ENCODE measurements at regions not wholly inside any gene's neighbourhood (a gene's known extent, or its start where the extent isn't known, plus 50 kb on each side); places are given as distances from the start of the nearest gene placed in this dataset.
"Not testable (repeated sequence)": the region's sequence is repeated elsewhere in the genome, so short reads cannot be mapped to it uniquely, and the experiment has no call there.

- Mint-ChIP-seq H3K36me3 (ENCODE audit: low read depth) (no peaks in the 10 kb centered on the region), H3K27me3 (ENCODE audit: low read depth) (no peaks in the 10 kb centered on the region), H3K9me3 (no peaks in the 10 kb centered on the region), H3K4me3 (no peak overlapping the region), H3K4me1 (peaks cover 25% of the 10 kb centered on the region), H3K27ac (no peak overlapping the region)
- no peak for TF ChIP-seq CTCF (IDR thresholded peaks at IDR 0.05; ENCODE audit: unreplicated experiment in 3 of 3)
Observed at GRCh38 chr11:91998481-91998880, 226.1 kb upstream of the FAT3 start.

GRCh38 chr11:91997226-91997625 is 227.4 kb upstream of the FAT3 start:
- H3K9me3 Mint-ChIP-seq, result no peaks in the 10 kb centered on the region
- TF ChIP-seq CTCF (IDR thresholded peaks at IDR 0.05; ENCODE audit: unreplicated experiment in 3 of 3), result no peak
- H3K27ac Mint-ChIP-seq, result peak overlapping the region in 2 of 3 experiments; percentile 5 to 42
- H3K4me3 Mint-ChIP-seq, result no peak overlapping the region
- H3K4me1 Mint-ChIP-seq, result peaks cover 25% of the 10 kb centered on the region
- H3K27me3 Mint-ChIP-seq (ENCODE audit: low read depth), result no peaks in the 10 kb centered on the region
- H3K36me3 Mint-ChIP-seq (ENCODE audit: low read depth), result no peaks in the 10 kb centered on the region

- H3K4me1 Mint-ChIP-seq, result peaks cover 25% of the 10 kb centered on the region
- H3K27ac Mint-ChIP-seq, result no peak overlapping the region
- no peak for TF ChIP-seq CTCF (IDR thresholded peaks at IDR 0.05; ENCODE audit: unreplicated experiment in 3 of 3)
- no peaks in the 10 kb centered on the region for H3K36me3 Mint-ChIP-seq (ENCODE audit: low read depth)
- H3K27me3 Mint-ChIP-seq (ENCODE audit: low read depth), result no peaks in the 10 kb centered on the region
- H3K9me3 Mint-ChIP-seq, result no peaks in the 10 kb centered on the region
- no peak overlapping the region for H3K4me3 Mint-ChIP-seq
Observed at GRCh38 chr11:91996526-91996925, 228.1 kb upstream of the FAT3 start.

GRCh38 chr11:91988443-91988842 is 236.2 kb upstream of the FAT3 start:
- not testable (repeated sequence) for H3K4me3 Mint-ChIP-seq; H3K36me3 Mint-ChIP-seq (ENCODE audit: low read depth); H3K4me1 Mint-ChIP-seq; H3K27me3 Mint-ChIP-seq (ENCODE audit: low read depth); H3K27ac Mint-ChIP-seq
- peaks cover 12% of the 10 kb centered on the region for H3K9me3 Mint-ChIP-seq

- no peak overlapping the region for H3K27ac Mint-ChIP-seq
- H3K36me3 Mint-ChIP-seq (ENCODE audit: low read depth), result no peaks in the 10 kb centered on the region
- H3K9me3 Mint-ChIP-seq, result peaks cover 14% of the 10 kb centered on the region
- no peaks in the 10 kb centered on the region for H3K27me3 Mint-ChIP-seq (ENCODE audit: low read depth)
- TF ChIP-seq CTCF (IDR thresholded peaks at IDR 0.05; ENCODE audit: unreplicated experiment in 3 of 3), result no peak
- H3K4me1 Mint-ChIP-seq, result peaks cover 6% of the 10 kb centered on the region
- no peak overlapping the region for H3K4me3 Mint-ChIP-seq
Observed at GRCh38 chr11:91986218-91986617, 238.4 kb upstream of the FAT3 start.

GRCh38 chr11:91984033-91984584 is 240.5 kb upstream of the FAT3 start:
- Mint-ChIP-seq H3K9me3 (peaks cover 14% of the 10 kb centered on the region), H3K27ac (no peak overlapping the region)

More at GRCh38 chr11:91984033-91984584, 240.5 kb upstream of the FAT3 start:
- no peaks in the 10 kb centered on the region for H3K36me3 Mint-ChIP-seq (ENCODE audit: low read depth)
- TF ChIP-seq CTCF (IDR thresholded peaks at IDR 0.05; ENCODE audit: unreplicated experiment in 3 of 3), result no peak
- no peak overlapping the region for H3K4me3 Mint-ChIP-seq
- no peaks in the 10 kb centered on the region for H3K27me3 Mint-ChIP-seq (ENCODE audit: low read depth)
- peaks cover 6% of the 10 kb centered on the region for H3K4me1 Mint-ChIP-seq

All from nephron (organoid).